ENCODE measurements at regions not wholly inside any gene's neighbourhood (a gene's known extent, or its start where the extent isn't known, plus 50 kb on each side); places are given as distances from the start of the nearest gene placed in this dataset.
"Not testable (repeated sequence)": the region's sequence is repeated elsewhere in the genome, so short reads cannot be mapped to it uniquely, and the experiment has no call there.

- not testable (repeated sequence) for DNase-seq
Measured at GRCh38 chr16:31581065-31581464, 53.4 kb downstream of the AHSP start.

GRCh38 chr16:31601737-31602384, 74.2 kb downstream of the AHSP start:
- not testable (repeated sequence) for DNase-seq

GRCh38 chr16:31618130-31618529, 90.4 kb downstream of the AHSP start:
- no peak for DNase-seq

- no peak for DNase-seq
Measured at GRCh38 chr16:31636433-31636832, 108.7 kb downstream of the AHSP start.

- DNase-seq = no peak
Measured at GRCh38 chr16:31641279-31641678, 113.6 kb downstream of the AHSP start.

GRCh38 chr16:31655674-31656073, 128.0 kb downstream of the AHSP start:
- not testable (repeated sequence) for DNase-seq

GRCh38 chr16:31664683-31665482, 137.2 kb downstream of the AHSP start:
- DNase-seq = no peak

- no peak for DNase-seq
Measured at GRCh38 chr16:31674686-31675085, 147.0 kb downstream of the AHSP start.

- no peak for DNase-seq
Measured at GRCh38 chr16:31676731-31677130, 149.0 kb downstream of the AHSP start.

- peak; percentile 24 for DNase-seq
Measured at GRCh38 chr16:31678649-31679325, 151.1 kb downstream of the AHSP start.

- not testable (repeated sequence) for DNase-seq
Measured at GRCh38 chr16:31689331-31689730, 161.6 kb downstream of the AHSP start.

GRCh38 chr16:31692338-31692737, 164.6 kb downstream of the AHSP start:
- DNase-seq = not testable (repeated sequence)

- DNase-seq = no peak
Measured at GRCh38 chr16:31693733-31694132, 166.0 kb downstream of the AHSP start.

GRCh38 chr16:31694461-31694860, 166.8 kb downstream of the AHSP start:
- DNase-seq = no peak

- peak; percentile 77 for DNase-seq
Measured at GRCh38 chr16:31695667-31696066, 168.0 kb downstream of the AHSP start.

- peak; percentile 77 for DNase-seq
Measured at GRCh38 chr16:31696968-31697743, 169.5 kb downstream of the AHSP start.

- DNase-seq = no peak
Measured at GRCh38 chr16:31697744-31698125, 170.0 kb downstream of the AHSP start.

GRCh38 chr16:31698901-31699300, 171.2 kb downstream of the AHSP start:
- no peak for DNase-seq

- DNase-seq = no peak
Measured at GRCh38 chr16:31699601-31700000, 171.9 kb downstream of the AHSP start.

- DNase-seq = no peak
Measured at GRCh38 chr16:31700200-31700529, 172.5 kb downstream of the AHSP start.

- peak; percentile 90 for DNase-seq
Measured at GRCh38 chr16:31700530-31701388, 172.8 kb upstream of the ZNF267 start.

- no peak for DNase-seq
Measured at GRCh38 chr16:31701734-31702133, 171.9 kb upstream of the ZNF267 start.
